Lung (tissue), 11 donors: ENCODE measurements at regions not wholly inside any gene's neighbourhood (a gene's known extent, or its start where the extent isn't known, plus 50 kb on each side); places are given as distances from the start of the nearest gene placed in this dataset.
A peak's percentile ranks its signal among the peaks of the same experiment; 100 is the strongest.

Source experiments
- ATAC-seq: fragments of 200-7000 bp; cut with Tn5 transposase; one replicate; pipeline ENCODE4 v1.9.1; 2020; ENCODE audit warnings: moderate number of reproducible peaks; ENCODE audit not compliant: insufficient read depth, low FRiP score
- DNase-seq, 3 donors: peaks; one replicate each; pipeline ENCODE4 v3.0.0-alpha.2; 2013 to 2017
- H3K27ac ChIP-seq, 2 donors: one replicate each; pipeline ENCODE4 v1.5.1; 2013; ENCODE audit warnings: mild to moderate bottlenecking in 2 of 2, moderate library complexity in 2 of 2, control low read depth in 1 of 2, inconsistent platforms in 1 of 2, low read depth in 1 of 2, low read length in 1 of 2
- H3K27me3 ChIP-seq, 3 donors: one replicate each; pipeline ENCODE4 v1.5.1; 2013; ENCODE audit warnings: low read length in 2 of 3; ENCODE audit not compliant: control insufficient read depth in 3 of 3, insufficient read depth in 3 of 3
- H3K36me3 ChIP-seq, 4 donors: one replicate each; pipeline ENCODE4 v1.5.1; 2013; ENCODE audit warnings: low read length in 4 of 4, mild to moderate bottlenecking in 1 of 4, moderate library complexity in 1 of 4; ENCODE audit not compliant: control insufficient read depth in 4 of 4, insufficient read depth in 4 of 4
- H3K4me1 ChIP-seq, 5 donors: one replicate each; pipeline ENCODE4 v1.5.1; 2013; ENCODE audit warnings: low read length in 5 of 5, mild to moderate bottlenecking in 2 of 5, moderate library complexity in 1 of 5; ENCODE audit not compliant: control insufficient read depth in 5 of 5, insufficient read depth in 5 of 5
- H3K4me3 ChIP-seq: one replicate; pipeline ENCODE4 v1.5.1; 2013; ENCODE audit warnings: mild to moderate bottlenecking, control low read depth, moderate library complexity
- H3K9ac ChIP-seq, 2 donors: one replicate each; pipeline ENCODE4 v1.5.1; 2013; ENCODE audit warnings: low read length in 2 of 2, control low read depth in 1 of 2; ENCODE audit not compliant: insufficient read depth in 1 of 2
- H3K9me3 ChIP-seq, 4 donors: one replicate each; pipeline ENCODE4 v1.5.1; 2013; ENCODE audit warnings: low read length in 3 of 4, mild to moderate bottlenecking in 1 of 4, moderate library complexity in 1 of 4; ENCODE audit not compliant: control insufficient read depth in 4 of 4, insufficient read depth in 3 of 4
- CTCF ChIP-seq: IDR thresholded peaks from 2 replicates; pipeline ENCODE4 v1.5.1; 2012; ENCODE audit warnings: mild to moderate bottlenecking; ENCODE audit errors: control extremely low read depth, extremely low read depth
- WGBS, 2 donors: extraction: QIAGEN DNeasy Blood & Tissue Kit; methylation state at CpG; one replicate each; pipeline ENCODE4 v1.1.7; 2013; 5-methylcytosine and 5-hydroxymethylcytosine counted together
- donor health status: control.
- donor health status: control.
- donor health status: Bipolar disorder and iron deficiency.
- donor health status: healthy.
- donor health status: DM: yes; HTN: yes; CAD: no.

- H3K9me3 ChIP-seq = peaks cover 0 to 2% (median 0%) of the 10 kb centered on the region in 4 donors
- H3K27me3 ChIP-seq = no peaks in the 10 kb centered on the region
- no peak for TF ChIP-seq CTCF
- no peak for DNase-seq
- no peaks in the 10 kb centered on the region for H3K36me3 ChIP-seq
- no peak overlapping the region for H3K27ac ChIP-seq
- no peak overlapping the region for H3K9ac ChIP-seq
- no peak for ATAC-seq
- H3K4me3 ChIP-seq = no peak overlapping the region
- H3K4me1 ChIP-seq = no peaks in the 10 kb centered on the region
These were observed 361.8 kb upstream of the PIK3C3 start for GRCh38 chr18:41593171-41593675.

- no peak for TF ChIP-seq CTCF
- H3K9me3 ChIP-seq = peaks cover 0 to 2% (median 0%) of the 10 kb centered on the region in 4 donors
- no peak for ATAC-seq
- H3K27me3 ChIP-seq = no peaks in the 10 kb centered on the region
- no peak overlapping the region for H3K9ac ChIP-seq
- no peak for DNase-seq
- no peak overlapping the region for H3K27ac ChIP-seq
- 26 to 47% methylated on average over 1 of the region's 1 CpG for WGBS, 2 donors
- no peaks in the 10 kb centered on the region for H3K36me3 ChIP-seq
- H3K4me1 ChIP-seq = no peaks in the 10 kb centered on the region
- H3K4me3 ChIP-seq = no peak overlapping the region
These were observed 367.1 kb upstream of the PIK3C3 start for GRCh38 chr18:41587976-41588375.

- H3K36me3 ChIP-seq = no peaks in the 10 kb centered on the region
- 91 to 98% methylated on average over 2 of the region's 2 CpGs for WGBS, 2 donors
- ATAC-seq (no peak), DNase-seq (no peak)
- H3K9me3 ChIP-seq = no peaks in the 10 kb centered on the region
- no peak overlapping the region for H3K27ac ChIP-seq
- H3K4me3 ChIP-seq = no peak overlapping the region
- no peaks in the 10 kb centered on the region for H3K4me1 ChIP-seq
- H3K27me3 ChIP-seq = no peaks in the 10 kb centered on the region
- no peak for TF ChIP-seq CTCF
- H3K9ac ChIP-seq = no peak overlapping the region
These were observed 369.5 kb upstream of the PIK3C3 start for GRCh38 chr18:41585512-41585911.

GRCh38 chr18:41579185-41579584 lies 375.8 kb upstream of the PIK3C3 start:
- Histone ChIP-seq H3K27me3 (no peaks in the 10 kb centered on the region), H3K27ac (no peak overlapping the region), H3K36me3 (no peaks in the 10 kb centered on the region), H3K4me1 (peaks cover 0 to 8% (median 0%) of the 10 kb centered on the region in 5 donors), H3K4me3 (no peak overlapping the region), H3K9me3 (no peaks in the 10 kb centered on the region), H3K9ac (no peak overlapping the region)
- ATAC-seq = no peak
- DNase-seq = peak in 2 of 3 donors; percentile 6 to 46
- TF ChIP-seq CTCF = no peak
- WGBS, 2 donors = 60 to 65% methylated on average over 1 of the region's 1 CpG
